GM12872 (cell line): ENCODE measurements at regions not wholly inside any gene's neighbourhood (a gene's known extent, or its start where the extent isn't known, plus 50 kb on each side); places are given as distances from the start of the nearest gene placed in this dataset.

Experiments used
- TF ChIP-seq, protein P1 (sequence below): IDR thresholded peaks from 3 replicates; pipeline ENCODE4 v1.5.1; 2011; ENCODE audit warnings: low read depth, mild to moderate bottlenecking, low read length, moderate library complexity; ENCODE audit not compliant: insufficient read depth

DNA sequence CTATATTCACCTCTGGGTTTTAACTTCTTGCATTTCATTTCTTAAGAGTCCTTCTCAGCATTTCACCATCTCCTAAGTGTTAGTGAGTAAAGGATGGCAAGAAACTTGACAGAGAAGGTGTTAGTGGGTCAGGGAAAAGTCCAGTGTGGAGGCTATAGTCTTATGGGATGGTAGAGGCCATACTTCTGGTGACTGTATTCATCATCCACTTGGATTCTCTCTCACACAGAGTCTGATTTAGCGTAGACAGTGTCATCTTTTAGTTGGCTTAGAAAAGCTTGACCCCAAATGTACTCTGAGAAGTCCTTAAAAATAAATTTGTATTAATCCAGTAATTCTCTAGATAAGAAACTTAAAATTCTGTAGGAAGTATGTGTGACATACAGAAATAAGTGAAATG, 232.4 kb upstream of the FBXO33 start:
- TF ChIP-seq, protein P1, sequence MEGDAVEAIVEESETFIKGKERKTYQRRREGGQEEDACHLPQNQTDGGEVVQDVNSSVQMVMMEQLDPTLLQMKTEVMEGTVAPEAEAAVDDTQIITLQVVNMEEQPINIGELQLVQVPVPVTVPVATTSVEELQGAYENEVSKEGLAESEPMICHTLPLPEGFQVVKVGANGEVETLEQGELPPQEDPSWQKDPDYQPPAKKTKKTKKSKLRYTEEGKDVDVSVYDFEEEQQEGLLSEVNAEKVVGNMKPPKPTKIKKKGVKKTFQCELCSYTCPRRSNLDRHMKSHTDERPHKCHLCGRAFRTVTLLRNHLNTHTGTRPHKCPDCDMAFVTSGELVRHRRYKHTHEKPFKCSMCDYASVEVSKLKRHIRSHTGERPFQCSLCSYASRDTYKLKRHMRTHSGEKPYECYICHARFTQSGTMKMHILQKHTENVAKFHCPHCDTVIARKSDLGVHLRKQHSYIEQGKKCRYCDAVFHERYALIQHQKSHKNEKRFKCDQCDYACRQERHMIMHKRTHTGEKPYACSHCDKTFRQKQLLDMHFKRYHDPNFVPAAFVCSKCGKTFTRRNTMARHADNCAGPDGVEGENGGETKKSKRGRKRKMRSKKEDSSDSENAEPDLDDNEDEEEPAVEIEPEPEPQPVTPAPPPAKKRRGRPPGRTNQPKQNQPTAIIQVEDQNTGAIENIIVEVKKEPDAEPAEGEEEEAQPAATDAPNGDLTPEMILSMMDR: no peak

DNA sequence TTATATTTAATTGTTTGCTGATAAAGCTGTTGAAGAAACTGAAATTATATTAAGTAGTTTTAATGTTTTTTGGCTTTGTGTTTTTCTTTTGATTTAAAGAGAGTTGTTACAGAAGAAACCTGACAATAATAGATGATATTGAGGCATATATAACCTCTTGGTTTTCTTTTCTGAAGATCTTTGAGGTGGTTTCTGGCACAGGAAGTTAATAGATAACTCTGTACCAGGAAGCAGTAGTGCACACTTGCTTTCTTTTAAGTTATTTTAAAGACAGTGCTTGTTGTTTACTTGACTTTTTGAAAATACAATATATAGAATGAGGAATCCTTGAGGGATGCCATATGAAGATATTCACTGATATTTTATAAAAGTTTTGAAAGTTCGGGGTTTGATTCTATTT, 209.0 kb upstream of the FBXO33 start:
- TF ChIP-seq, protein P1: no peak

DNA sequence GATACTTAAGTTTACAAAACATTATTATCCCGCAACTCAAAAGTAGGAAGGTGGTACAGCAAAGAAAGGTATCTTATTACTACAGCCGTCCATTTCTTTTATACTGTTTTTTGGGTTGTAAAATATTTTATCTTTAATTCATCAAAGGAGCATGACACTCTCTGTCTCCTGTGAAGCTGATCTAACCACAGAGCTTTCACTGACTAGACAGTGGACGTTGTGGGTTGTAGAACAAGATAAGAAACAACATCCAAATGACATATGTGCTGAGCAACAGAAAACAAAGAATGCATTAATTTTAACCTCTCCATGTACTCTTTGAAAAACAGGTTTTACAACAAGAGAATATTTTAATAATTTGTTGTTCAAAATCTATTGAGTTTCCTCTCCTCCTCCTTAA, 195.9 kb upstream of the FBXO33 start:
- TF ChIP-seq, protein P1: no peak

DNA sequence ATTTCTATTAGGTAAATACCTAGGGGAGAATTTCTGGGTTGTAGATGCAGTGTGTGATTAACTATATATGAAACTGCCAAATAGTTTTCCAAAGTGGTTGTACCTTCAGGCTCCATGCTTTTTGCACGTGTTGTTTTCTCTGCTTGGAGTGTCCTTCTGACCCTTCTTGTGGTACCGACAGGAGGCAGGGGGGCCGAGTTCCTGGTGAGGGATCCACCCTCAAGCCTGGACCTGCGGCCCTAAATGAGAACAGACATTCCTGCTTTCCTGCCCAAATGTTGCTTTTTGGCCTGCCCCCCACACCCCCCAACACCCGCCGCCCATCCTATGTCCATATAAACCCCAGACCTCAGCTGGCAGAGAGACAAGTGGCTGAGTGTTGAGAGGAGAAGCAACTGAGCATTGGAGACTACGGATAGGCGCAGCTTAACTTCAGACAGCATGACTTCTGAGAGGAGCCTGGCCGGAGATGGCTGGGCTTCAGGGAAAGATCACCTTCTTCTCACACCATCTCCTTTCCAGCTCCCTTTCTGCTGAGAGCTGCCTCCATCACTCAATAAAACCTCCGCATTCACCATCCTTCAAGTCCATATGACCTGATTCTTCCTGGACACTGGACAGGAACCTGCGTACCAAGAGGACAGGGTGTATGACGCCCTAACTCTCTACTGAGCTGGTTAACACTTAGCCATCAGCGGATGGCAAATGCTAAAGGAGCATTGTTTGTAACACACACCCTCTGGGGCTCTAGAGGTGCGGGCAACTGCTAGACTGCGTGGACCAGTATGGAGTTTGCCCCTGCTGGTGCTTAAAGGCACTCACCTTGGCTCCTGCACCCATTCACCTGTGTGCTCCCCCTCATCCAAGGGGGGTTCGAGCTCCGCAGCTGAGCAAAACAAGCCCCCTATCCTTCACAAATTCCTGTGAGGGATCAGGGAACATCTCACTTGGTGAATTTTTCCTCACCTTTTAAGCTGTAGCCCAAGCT, 194.7 kb upstream of the FBXO33 start:
- TF ChIP-seq, protein P1: no peak

DNA sequence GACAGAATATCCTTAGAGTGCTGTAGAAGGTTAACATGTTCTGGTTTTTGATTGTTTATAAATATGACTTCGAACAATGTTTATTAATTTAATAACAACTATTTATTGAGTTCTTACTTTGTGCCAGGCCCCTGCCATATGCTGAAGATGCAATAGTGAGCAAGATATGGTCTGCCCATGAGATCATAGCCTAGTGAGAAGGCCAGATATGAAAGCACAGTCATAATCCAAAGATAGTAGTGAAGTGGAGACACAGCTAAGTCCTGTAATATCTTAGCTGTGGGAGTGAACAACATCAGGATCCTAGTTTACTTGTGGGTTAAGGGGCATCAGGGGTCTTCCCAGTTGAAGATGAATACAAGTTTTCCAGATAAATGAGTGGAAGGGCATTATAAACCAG, 189.4 kb upstream of the FBXO33 start:
- TF ChIP-seq, protein P1: no peak

GRCh38 chr14:39621223-39621622, 189.0 kb upstream of the FBXO33 start:
- TF ChIP-seq, protein P1: no peak

- TF ChIP-seq, protein P1: no peak
Measured at GRCh38 chr14:39617537-39617936, 185.3 kb upstream of the FBXO33 start.
